MCF 10A (cell line): ENCODE measurements at regions not wholly inside any gene's neighbourhood (a gene's known extent, or its start where the extent isn't known, plus 50 kb on each side); places are given as distances from the start of the nearest gene placed in this dataset.

ENCODE experiments used
- BruUV-seq: library from RNA; stranded (reverse); fragments of 400-500 nt; replicated peaks from 2 replicates; lab custom pipeline; 2021; lab: Mats Ljungman, UMichigan
- CTCF ChIA-PET: fragments of 300-600 bp; sonication (Branson Sonifier 250); formaldehyde crosslinking; extraction: SDS; loops from one replicate; lab custom pipeline; 2021; ENCODE audit warnings: antibody characterized with exemption, inconsistent platforms; lab: Yijun Ruan, JAX
- POLR2A ChIA-PET: fragments of 300-600, 350-650 bp; sonication (Branson Sonifier 250); formaldehyde crosslinking; extraction: SDS; loops from one replicate; lab custom pipeline; 2020; ENCODE audit warnings: antibody characterized with exemption, inconsistent platforms; lab: Yijun Ruan, JAX
- DNase-seq: peaks from one replicate; pipeline ENCODE4 v3.0.0-alpha.2; 2018; ENCODE audit not compliant: unreplicated experiment
- H3K27ac Mint-ChIP-seq: one replicate; pipeline ENCODE4 v1.8.0; 2022; ENCODE audit warnings: mild to moderate bottlenecking, low read depth, mixed read lengths; ENCODE audit not compliant: unreplicated experiment
- H3K27me3 Mint-ChIP-seq: one replicate; pipeline ENCODE4 v1.8.0; 2022; ENCODE audit warnings: mixed read lengths; ENCODE audit not compliant: insufficient read depth, unreplicated experiment
- H3K36me3 Mint-ChIP-seq: one replicate; pipeline ENCODE4 v1.8.0; 2022; ENCODE audit warnings: mild to moderate bottlenecking, moderate library complexity, mixed read lengths; ENCODE audit not compliant: insufficient read depth, unreplicated experiment
- H3K4me1 Mint-ChIP-seq: one replicate; pipeline ENCODE4 v1.8.0; 2022; ENCODE audit warnings: mixed read lengths; ENCODE audit not compliant: insufficient read depth, unreplicated experiment
- H3K4me3 Mint-ChIP-seq: one replicate; pipeline ENCODE4 v1.8.0; 2022; ENCODE audit warnings: mild to moderate bottlenecking, moderate library complexity, mixed read lengths; ENCODE audit not compliant: unreplicated experiment
- H3K9me3 Mint-ChIP-seq: one replicate; pipeline ENCODE4 v1.8.0; 2022; ENCODE audit warnings: mixed read lengths; ENCODE audit not compliant: unreplicated experiment
- intact Hi-C: fragments of 100-400 bp; cut with micrococcal nuclease; formaldehyde crosslinking; loops from 2 replicates; pipeline ENCODE4 v1.14.1; 2022
- TF ChIP-seq, protein P1 (sequence below): fragments of 200-600 bp; IDR thresholded peaks from one replicate; pipeline ENCODE4 v1.8.0; 2022; ENCODE audit warnings: antibody characterized with exemption, mild to moderate bottlenecking; ENCODE audit not compliant: unreplicated experiment

DNA sequence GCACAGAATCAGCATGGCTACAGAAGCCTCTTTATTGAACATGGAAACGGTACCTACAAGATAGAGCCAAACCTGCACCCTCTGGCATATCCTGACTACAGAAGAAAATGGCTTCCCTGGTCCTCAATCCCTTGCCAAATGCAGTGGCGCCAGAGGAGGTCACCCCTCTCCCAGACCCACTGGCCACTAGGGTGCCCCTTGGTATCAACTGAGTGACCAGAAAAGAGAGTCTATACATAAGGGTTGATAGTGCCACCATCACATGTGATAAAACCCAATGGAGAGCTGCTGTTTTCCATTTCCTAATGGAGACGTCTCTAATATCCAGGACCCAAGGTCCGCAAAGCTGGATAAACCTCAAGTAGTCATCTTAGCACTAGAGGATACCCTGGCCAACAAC is 52.7 kb upstream of the ALK start:
- POLR2A ChIA-PET, result no interaction called here
- peaks cover 17% of the 10 kb centered on the region for H3K27me3 Mint-ChIP-seq
- H3K4me3 Mint-ChIP-seq, result no peak overlapping the region
- no peak overlapping the region for H3K27ac Mint-ChIP-seq
- TF ChIP-seq, protein P1, sequence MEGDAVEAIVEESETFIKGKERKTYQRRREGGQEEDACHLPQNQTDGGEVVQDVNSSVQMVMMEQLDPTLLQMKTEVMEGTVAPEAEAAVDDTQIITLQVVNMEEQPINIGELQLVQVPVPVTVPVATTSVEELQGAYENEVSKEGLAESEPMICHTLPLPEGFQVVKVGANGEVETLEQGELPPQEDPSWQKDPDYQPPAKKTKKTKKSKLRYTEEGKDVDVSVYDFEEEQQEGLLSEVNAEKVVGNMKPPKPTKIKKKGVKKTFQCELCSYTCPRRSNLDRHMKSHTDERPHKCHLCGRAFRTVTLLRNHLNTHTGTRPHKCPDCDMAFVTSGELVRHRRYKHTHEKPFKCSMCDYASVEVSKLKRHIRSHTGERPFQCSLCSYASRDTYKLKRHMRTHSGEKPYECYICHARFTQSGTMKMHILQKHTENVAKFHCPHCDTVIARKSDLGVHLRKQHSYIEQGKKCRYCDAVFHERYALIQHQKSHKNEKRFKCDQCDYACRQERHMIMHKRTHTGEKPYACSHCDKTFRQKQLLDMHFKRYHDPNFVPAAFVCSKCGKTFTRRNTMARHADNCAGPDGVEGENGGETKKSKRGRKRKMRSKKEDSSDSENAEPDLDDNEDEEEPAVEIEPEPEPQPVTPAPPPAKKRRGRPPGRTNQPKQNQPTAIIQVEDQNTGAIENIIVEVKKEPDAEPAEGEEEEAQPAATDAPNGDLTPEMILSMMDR, result no peak
- no peak for DNase-seq
- H3K9me3 Mint-ChIP-seq, result no peaks in the 10 kb centered on the region
- no peaks in the 10 kb centered on the region for H3K4me1 Mint-ChIP-seq
- CTCF ChIA-PET, result no interaction called here
- intact Hi-C loops, result no loop called here
- no TSS peak for BruUV-seq
- H3K36me3 Mint-ChIP-seq, result peaks cover 5% of the 10 kb centered on the region

DNA sequence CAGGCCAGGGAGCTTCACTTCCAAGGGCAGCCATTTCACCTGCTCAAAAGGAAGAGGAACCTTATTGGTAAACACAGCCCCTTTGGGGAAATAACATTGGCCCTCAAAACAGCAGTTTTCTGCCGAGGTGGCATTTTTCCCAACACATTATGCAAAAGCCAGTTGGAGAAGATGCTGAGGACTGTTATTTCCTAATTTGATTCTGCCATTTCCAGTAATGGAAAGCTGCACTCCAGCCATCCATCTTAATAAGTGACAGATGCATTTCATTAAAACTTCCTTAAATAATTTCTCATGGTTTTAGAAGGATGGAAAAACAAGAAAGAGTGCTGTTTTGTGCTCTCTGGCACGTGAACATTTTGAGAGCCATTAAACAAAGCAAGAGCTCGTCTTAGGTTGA is 55.9 kb upstream of the ALK start:
- TF ChIP-seq, protein P1, result no peak
- DNase-seq, result no peak
- CTCF ChIA-PET, result no interaction called here
- Mint-ChIP-seq H3K27ac (no peak overlapping the region), H3K9me3 (no peaks in the 10 kb centered on the region), H3K36me3 (peaks cover 5% of the 10 kb centered on the region), H3K27me3 (peaks cover 33% of the 10 kb centered on the region), H3K4me1 (no peaks in the 10 kb centered on the region), H3K4me3 (no peak overlapping the region)
- no TSS peak for BruUV-seq
- POLR2A ChIA-PET, result no interaction called here
- intact Hi-C loops, result no loop called here

DNA sequence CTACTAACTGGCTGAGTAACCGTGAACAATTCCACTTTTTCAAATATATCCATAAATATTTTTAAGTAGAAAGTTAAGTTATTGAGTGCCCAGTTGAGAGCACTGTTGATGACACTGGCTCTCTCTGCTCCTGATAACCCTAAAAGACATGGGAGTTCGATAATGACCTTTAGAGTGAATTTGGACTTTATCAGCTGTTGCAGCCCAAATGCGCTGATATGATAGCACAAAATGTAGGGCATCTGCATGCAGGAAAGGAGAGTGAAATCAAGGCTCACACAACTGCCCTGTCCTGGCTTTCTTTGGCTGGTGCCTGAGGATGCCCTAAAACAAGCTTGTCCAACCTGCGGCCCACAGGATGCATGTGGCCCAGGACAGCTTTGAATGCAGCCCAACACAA is 60.0 kb upstream of the ALK start:
- no peak for DNase-seq
- TF ChIP-seq, protein P1, result no peak
- Mint-ChIP-seq H3K27ac (no peak overlapping the region), H3K4me3 (no peak overlapping the region), H3K9me3 (no peaks in the 10 kb centered on the region), H3K36me3 (no peaks in the 10 kb centered on the region), H3K27me3 (peaks cover 32% of the 10 kb centered on the region), H3K4me1 (no peaks in the 10 kb centered on the region)
- POLR2A ChIA-PET, result interaction anchor here (1.1 kb wide), 1 partner anchor 21 kb away, joined by 3 read pairs; no protein-coding TSS in a partner anchor
- no TSS peak for BruUV-seq
- intact Hi-C loops, result no loop called here
- CTCF ChIA-PET, result interaction anchor here (0.8 kb wide), 1 partner anchor 20 kb away, joined by 3 read pairs; no protein-coding TSS in a partner anchor

DNA sequence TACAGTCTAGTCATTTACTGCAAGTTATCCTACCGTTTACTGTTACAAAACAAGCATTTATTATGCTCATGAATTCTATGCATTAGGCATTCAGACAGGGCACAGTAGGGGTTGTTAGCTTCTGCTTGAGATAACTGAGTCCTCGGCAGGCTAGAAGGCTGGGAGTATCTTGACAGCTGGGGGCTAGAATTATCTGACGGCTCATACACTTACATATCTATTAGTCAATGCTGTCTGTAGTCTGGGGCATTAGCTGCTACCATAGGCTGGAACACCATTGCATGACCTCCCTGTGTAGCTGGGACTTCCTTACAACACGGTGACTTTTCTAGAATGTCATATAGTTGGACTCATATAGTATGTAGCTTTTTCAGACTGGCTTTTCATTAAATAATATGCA is 61.9 kb upstream of the ALK start:
- no peaks in the 10 kb centered on the region for H3K4me1 Mint-ChIP-seq
- ChIA-PET CTCF (no interaction called here), POLR2A (no interaction called here)
- no peak overlapping the region for H3K4me3 Mint-ChIP-seq
- H3K36me3 Mint-ChIP-seq, result no peaks in the 10 kb centered on the region
- H3K27ac Mint-ChIP-seq, result no peak overlapping the region
- no peaks in the 10 kb centered on the region for H3K9me3 Mint-ChIP-seq
- BruUV-seq, result no TSS peak
- H3K27me3 Mint-ChIP-seq, result peaks cover 32% of the 10 kb centered on the region
- TF ChIP-seq, protein P1, result no peak
- intact Hi-C loops, result no loop called here
- DNase-seq, result no peak
